ENCODE measurements at regions not wholly inside any gene's neighbourhood (a gene's known extent, or its start where the extent isn't known, plus 50 kb on each side); places are given as distances from the start of the nearest gene placed in this dataset.
"Not testable (repeated sequence)": the region's sequence is repeated elsewhere in the genome, so short reads cannot be mapped to it uniquely, and the experiment has no call there.

DNA sequence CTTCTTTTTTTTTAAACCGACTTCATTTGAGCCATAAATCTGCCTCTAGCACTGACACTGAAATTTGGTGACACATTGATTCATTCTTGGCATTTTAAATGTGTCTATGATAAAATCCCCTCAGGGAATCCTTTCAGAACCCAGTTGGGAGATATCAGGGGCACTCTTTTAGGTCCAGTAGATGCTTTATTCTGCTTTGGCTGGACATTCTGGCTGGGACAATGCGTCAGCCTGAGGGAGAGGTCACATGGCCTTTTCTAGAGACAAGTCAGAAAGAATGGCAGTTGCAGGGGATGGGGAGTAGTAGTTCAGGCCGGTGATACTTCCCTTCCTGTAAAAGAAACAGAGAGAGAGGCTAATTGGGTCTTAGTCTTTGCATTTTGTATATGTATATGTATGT, 63.1 kb downstream of the TRIM43 start:
- not testable (repeated sequence) for ATAC-seq (ENCODE audit: insufficient read depth, low read depth); H3K4me3 ChIP-seq (ENCODE audit: low read depth in 1 of 2, low read length in 2 of 2); H3K79me2 ChIP-seq (ENCODE audit: insufficient read depth, low read length); H3K36me3 ChIP-seq (ENCODE audit: insufficient read depth, low read length); H3K4me1 ChIP-seq (ENCODE audit: insufficient read depth, low read length); H3K9me3 ChIP-seq (ENCODE audit: insufficient read depth, low read length, severe bottlenecking); H3K27me3 ChIP-seq (ENCODE audit: insufficient read depth, low read length, poor library complexity); H3K4me2 ChIP-seq (ENCODE audit: insufficient read depth, low read length); H4K20me1 ChIP-seq (ENCODE audit: insufficient read depth, low read length); H3K27ac ChIP-seq (ENCODE audit: low read length); DNase-seq; H2AFZ ChIP-seq (ENCODE audit: low read depth, low read length); H3K9ac ChIP-seq (ENCODE audit: low read depth, low read length)

DNA sequence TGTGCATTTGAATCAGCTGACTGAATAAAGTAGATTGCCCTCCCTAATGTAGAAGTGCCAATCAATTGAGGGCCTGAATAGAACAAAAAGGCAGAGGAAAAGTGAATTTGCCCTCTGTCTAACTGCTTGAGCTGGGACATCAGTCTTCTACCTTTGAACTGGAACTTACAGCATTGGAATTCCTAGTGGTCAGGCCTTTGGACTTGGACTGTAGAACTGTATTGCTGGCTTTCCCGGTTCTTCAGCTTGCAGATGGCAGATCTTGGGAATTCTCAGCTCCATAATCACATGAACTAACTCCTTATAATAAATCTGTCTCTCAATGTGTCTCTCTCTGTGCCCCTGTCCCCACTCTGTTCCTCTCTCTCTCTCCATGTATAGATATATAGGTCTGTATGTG, 64.8 kb downstream of the TRIM43 start:
- H3K79me2 ChIP-seq (ENCODE audit: insufficient read depth, low read length); H3K9ac ChIP-seq (ENCODE audit: low read depth, low read length); H3K4me1 ChIP-seq (ENCODE audit: insufficient read depth, low read length): not testable (repeated sequence)

DNA sequence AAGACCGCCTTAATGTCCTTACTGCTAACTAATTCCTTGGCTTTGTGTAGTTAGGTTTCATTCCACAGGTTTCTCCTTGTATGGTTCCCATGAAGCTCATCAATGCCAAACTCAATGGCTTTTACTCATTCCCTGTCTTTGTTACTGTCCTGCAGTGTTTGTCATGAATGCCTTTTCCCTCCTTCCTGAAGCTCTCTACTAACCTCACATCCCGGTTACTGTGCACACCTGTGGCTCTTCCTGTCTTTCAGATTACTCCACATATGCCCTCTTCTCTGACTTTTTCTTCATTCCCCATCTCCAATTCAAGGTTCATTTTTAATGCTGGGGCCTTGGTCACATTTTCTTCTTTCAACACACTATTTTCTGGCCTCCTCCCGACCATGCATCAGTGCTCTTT, 66.1 kb downstream of the TRIM43 start:
- not testable (repeated sequence) for H3K9ac ChIP-seq (ENCODE audit: low read depth, low read length); H3K4me3 ChIP-seq (ENCODE audit: low read depth in 1 of 2, low read length in 2 of 2); H3K79me2 ChIP-seq (ENCODE audit: insufficient read depth, low read length); H3K9me3 ChIP-seq (ENCODE audit: insufficient read depth, low read length, severe bottlenecking); H3K4me1 ChIP-seq (ENCODE audit: insufficient read depth, low read length); H3K27me3 ChIP-seq (ENCODE audit: insufficient read depth, low read length, poor library complexity); H2AFZ ChIP-seq (ENCODE audit: low read depth, low read length); ATAC-seq (ENCODE audit: insufficient read depth, low read depth); H3K4me2 ChIP-seq (ENCODE audit: insufficient read depth, low read length); DNase-seq; H3K27ac ChIP-seq (ENCODE audit: low read length); H3K36me3 ChIP-seq (ENCODE audit: insufficient read depth, low read length); H4K20me1 ChIP-seq (ENCODE audit: insufficient read depth, low read length)

More for the DNA sequence above, 64.8 kb downstream of the TRIM43 start:
- DNase-seq; H2AFZ ChIP-seq (ENCODE audit: low read depth, low read length); H3K27ac ChIP-seq (ENCODE audit: low read length); ATAC-seq (ENCODE audit: insufficient read depth, low read depth); H3K4me3 ChIP-seq (ENCODE audit: low read depth in 1 of 2, low read length in 2 of 2); H3K27me3 ChIP-seq (ENCODE audit: insufficient read depth, low read length, poor library complexity); H3K9me3 ChIP-seq (ENCODE audit: insufficient read depth, low read length, severe bottlenecking); H3K36me3 ChIP-seq (ENCODE audit: insufficient read depth, low read length); H4K20me1 ChIP-seq (ENCODE audit: insufficient read depth, low read length); H3K4me2 ChIP-seq (ENCODE audit: insufficient read depth, low read length): not testable (repeated sequence)

DNA sequence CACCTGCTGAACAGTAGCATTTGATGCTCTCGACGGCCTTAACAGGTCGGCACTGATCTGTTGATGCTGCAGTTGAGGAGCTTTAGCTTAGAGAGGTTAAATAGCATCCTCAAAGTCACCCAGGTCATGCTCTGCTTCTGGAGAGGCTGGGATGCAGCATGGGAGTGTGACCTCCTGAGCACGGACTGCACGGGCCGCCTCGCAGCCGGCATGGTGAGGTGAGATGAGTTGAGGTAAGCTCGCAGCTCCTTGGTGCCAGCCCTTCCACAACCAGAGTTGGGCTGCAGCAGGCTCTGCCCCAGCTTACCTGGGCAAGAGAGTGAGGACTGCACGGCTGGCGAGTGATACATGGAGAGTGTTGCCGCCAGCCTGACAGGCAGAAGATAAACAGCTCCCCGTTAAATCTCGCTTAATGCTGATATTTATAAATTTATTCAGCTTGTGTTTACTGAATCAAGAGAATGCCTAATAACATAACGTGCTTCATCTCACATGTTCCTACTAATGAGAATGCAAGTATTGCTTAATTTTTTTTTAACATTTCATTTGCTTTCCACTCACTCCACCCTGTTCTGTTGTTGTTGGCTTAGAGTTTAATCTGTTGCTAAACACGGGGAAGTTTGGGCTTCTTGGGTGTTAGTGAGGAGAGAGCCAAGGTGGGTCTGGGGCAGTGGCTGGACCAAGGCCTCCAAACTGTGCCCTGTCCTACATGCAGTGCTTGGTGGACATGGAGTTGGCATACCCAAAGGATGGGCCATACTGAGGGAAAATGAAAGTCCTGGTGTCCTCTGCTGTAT, 69.2 kb downstream of the TRIM43 start:
- H3K4me3 ChIP-seq (ENCODE audit: low read depth in 1 of 2, low read length in 2 of 2); H3K79me2 ChIP-seq (ENCODE audit: insufficient read depth, low read length); H3K9me3 ChIP-seq (ENCODE audit: insufficient read depth, low read length, severe bottlenecking); H3K9ac ChIP-seq (ENCODE audit: low read depth, low read length); H3K36me3 ChIP-seq (ENCODE audit: insufficient read depth, low read length); H3K4me1 ChIP-seq (ENCODE audit: insufficient read depth, low read length); H3K4me2 ChIP-seq (ENCODE audit: insufficient read depth, low read length); H3K27ac ChIP-seq (ENCODE audit: low read length); H2AFZ ChIP-seq (ENCODE audit: low read depth, low read length); DNase-seq; H3K27me3 ChIP-seq (ENCODE audit: insufficient read depth, low read length, poor library complexity); H4K20me1 ChIP-seq (ENCODE audit: insufficient read depth, low read length); ATAC-seq (ENCODE audit: insufficient read depth, low read depth): not testable (repeated sequence)

DNA sequence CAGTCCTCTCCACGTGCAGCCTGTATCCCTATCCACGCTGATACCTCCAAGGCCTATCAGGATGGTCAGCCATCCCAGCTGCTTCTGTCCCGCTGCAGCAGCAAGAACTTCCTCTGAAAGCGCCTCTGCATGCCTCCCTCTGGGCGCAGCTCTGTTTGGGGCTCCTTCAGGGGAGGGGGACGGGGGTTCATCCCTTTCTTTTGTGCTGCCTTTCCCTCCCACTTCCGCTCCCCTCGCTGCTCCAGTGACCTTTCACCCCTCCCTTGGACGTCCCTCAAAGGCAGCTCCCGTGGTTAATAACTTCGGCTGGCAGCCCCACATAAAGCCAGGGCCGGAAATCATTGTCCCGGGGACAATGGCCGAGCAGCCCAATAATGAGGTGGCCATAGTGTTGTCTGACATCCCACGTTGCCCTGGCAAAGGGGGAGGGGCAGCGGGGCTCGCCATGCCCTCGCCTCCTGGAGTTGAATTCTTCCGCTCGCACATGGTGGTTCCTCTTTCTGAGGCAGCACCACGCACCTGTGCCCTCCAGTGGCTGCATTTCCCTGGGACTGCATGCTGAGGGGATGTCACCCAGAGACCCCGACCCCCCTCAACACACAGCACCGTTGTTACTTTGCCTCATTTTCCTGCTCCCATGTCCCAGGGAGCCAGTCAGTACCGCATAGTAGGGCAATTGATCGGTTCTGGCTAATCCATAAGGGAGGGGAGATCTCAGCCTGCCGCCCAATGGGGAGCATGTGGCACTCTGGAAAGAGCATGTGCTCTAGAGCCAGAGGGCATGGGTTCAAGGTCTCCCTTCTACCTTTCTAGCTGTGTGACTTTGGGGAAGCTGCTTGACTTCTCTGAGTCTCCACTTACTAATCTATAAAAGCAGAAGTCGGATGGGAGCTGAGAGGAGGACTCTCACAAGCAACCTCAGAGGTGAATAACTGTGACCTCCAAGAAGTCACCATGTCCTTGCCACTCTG, 72.0 kb downstream of the TRIM43 start:
- not testable (repeated sequence) for DNase-seq; H3K9me3 ChIP-seq (ENCODE audit: insufficient read depth, low read length, severe bottlenecking); H3K4me2 ChIP-seq (ENCODE audit: insufficient read depth, low read length); H3K79me2 ChIP-seq (ENCODE audit: insufficient read depth, low read length); H3K36me3 ChIP-seq (ENCODE audit: insufficient read depth, low read length); H2AFZ ChIP-seq (ENCODE audit: low read depth, low read length); H3K27ac ChIP-seq (ENCODE audit: low read length); H3K9ac ChIP-seq (ENCODE audit: low read depth, low read length); H4K20me1 ChIP-seq (ENCODE audit: insufficient read depth, low read length); H3K4me1 ChIP-seq (ENCODE audit: insufficient read depth, low read length); ATAC-seq (ENCODE audit: insufficient read depth, low read depth); H3K27me3 ChIP-seq (ENCODE audit: insufficient read depth, low read length, poor library complexity); H3K4me3 ChIP-seq (ENCODE audit: low read depth in 1 of 2, low read length in 2 of 2)

DNA sequence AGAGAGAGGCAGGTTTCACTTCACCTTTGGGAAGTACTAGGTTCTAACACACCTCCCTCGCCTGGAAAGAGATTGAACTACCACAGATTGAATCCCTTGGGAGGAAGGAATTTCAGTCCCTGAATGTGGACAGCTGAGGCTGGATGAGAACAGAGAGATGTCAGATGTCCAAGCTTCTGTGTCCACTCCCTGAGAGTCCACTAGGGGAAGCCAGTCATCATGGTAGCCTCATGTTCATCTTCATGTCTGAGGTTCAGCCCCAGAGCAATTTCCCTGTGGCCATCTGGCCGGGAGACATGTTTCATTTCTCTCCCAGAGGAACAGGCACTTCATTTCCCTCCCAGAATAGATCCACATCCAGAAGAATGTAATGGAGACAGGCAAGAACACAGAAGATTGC, 74.8 kb downstream of the TRIM43 start:
- H3K36me3 ChIP-seq (ENCODE audit: insufficient read depth, low read length); H3K9me3 ChIP-seq (ENCODE audit: insufficient read depth, low read length, severe bottlenecking); H3K4me3 ChIP-seq (ENCODE audit: low read depth in 1 of 2, low read length in 2 of 2); DNase-seq; H2AFZ ChIP-seq (ENCODE audit: low read depth, low read length); H3K9ac ChIP-seq (ENCODE audit: low read depth, low read length); H3K27ac ChIP-seq (ENCODE audit: low read length); ATAC-seq (ENCODE audit: insufficient read depth, low read depth); H3K27me3 ChIP-seq (ENCODE audit: insufficient read depth, low read length, poor library complexity); H3K4me2 ChIP-seq (ENCODE audit: insufficient read depth, low read length); H3K79me2 ChIP-seq (ENCODE audit: insufficient read depth, low read length); H4K20me1 ChIP-seq (ENCODE audit: insufficient read depth, low read length): not testable (repeated sequence)
- H3K4me1 ChIP-seq (ENCODE audit: insufficient read depth, low read length): peaks cover 27% of the 10 kb centered on the region

All from DND-41 (cell line).